Smooth muscle cell (in vitro differentiated cells): ENCODE measurements at regions not wholly inside any gene's neighbourhood (a gene's known extent, or its start where the extent isn't known, plus 50 kb on each side); places are given as distances from the start of the nearest gene placed in this dataset.

Experiments used
- DNase-seq: peaks from one replicate; lab custom pipeline; 2025; ENCODE audit not compliant: unreplicated experiment; lab: John Stamatoyannopoulos, UW
- H2AFZ ChIP-seq: fragments of 200-600 bp; sonication (generic); 2 replicates; pipeline ENCODE4 v1.6.0; 2016; ENCODE audit warnings: antibody characterized with exemption, low read depth, mild to moderate bottlenecking
- H3F3A ChIP-seq: fragments of 200-600 bp; sonication (generic); 2 replicates; pipeline ENCODE4 v1.6.0; 2017; ENCODE audit warnings: antibody characterized with exemption, low read depth
- H3K27ac ChIP-seq: fragments of 200-600 bp; sonication (generic); 2 replicates; pipeline ENCODE4 v1.5.1; 2016; ENCODE audit warnings: low read depth, mild to moderate bottlenecking
- H3K27me3 ChIP-seq: fragments of 200-600 bp; sonication (generic); 2 replicates; pipeline ENCODE4 v1.6.1; 2016; ENCODE audit warnings: low read depth, mild to moderate bottlenecking
- H3K36me3 ChIP-seq: fragments of 200-600 bp; sonication (generic); 2 replicates; pipeline ENCODE4 v1.5.1; 2016; ENCODE audit warnings: low read depth
- H3K4me1 ChIP-seq: fragments of 200-600 bp; sonication (generic); 2 replicates; pipeline ENCODE4 v1.5.1; 2016; ENCODE audit warnings: low read depth
- H3K4me2 ChIP-seq: fragments of 200-600 bp; sonication (generic); 2 replicates; pipeline ENCODE4 v1.6.0; 2016; ENCODE audit warnings: mild to moderate bottlenecking
- H3K4me3 ChIP-seq: fragments of 200-600 bp; sonication (generic); 2 replicates; pipeline ENCODE4 v1.5.1; 2016; ENCODE audit warnings: mild to moderate bottlenecking
- H3K79me2 ChIP-seq: fragments of 200-600 bp; sonication (generic); 2 replicates; pipeline ENCODE4 v1.6.0; 2016; ENCODE audit warnings: low read depth, mild to moderate bottlenecking
- H3K9ac ChIP-seq: fragments of 200-600 bp; sonication (generic); 2 replicates; pipeline ENCODE4 v1.6.0; 2016; ENCODE audit warnings: low read depth
- H3K9me3 ChIP-seq: fragments of 200-600 bp; sonication (generic); replicated peaks from 2 replicates; pipeline ENCODE4 v1.5.1; 2016; ENCODE audit warnings: low read depth
- H4K20me1 ChIP-seq: fragments of 200-600 bp; sonication (generic); 2 replicates; pipeline ENCODE4 v1.6.0; 2016; ENCODE audit warnings: low read depth
- WGBS: methylation state at CpG from one replicate; pipeline ENCODE4 v1.1.7; 2016; ENCODE audit warnings: low lambda C conversion rate; 5-methylcytosine and 5-hydroxymethylcytosine counted together
- TF ChIP-seq, protein P1 (sequence below): fragments of 200-600 bp; sonication (generic); IDR thresholded peaks from 2 replicates; pipeline ENCODE4 v1.5.1; 2017; ENCODE audit warnings: borderline replicate concordance, mild to moderate bottlenecking, antibody characterized with exemption; ENCODE audit not compliant: insufficient read depth, poor library complexity, severe bottlenecking

DNA sequence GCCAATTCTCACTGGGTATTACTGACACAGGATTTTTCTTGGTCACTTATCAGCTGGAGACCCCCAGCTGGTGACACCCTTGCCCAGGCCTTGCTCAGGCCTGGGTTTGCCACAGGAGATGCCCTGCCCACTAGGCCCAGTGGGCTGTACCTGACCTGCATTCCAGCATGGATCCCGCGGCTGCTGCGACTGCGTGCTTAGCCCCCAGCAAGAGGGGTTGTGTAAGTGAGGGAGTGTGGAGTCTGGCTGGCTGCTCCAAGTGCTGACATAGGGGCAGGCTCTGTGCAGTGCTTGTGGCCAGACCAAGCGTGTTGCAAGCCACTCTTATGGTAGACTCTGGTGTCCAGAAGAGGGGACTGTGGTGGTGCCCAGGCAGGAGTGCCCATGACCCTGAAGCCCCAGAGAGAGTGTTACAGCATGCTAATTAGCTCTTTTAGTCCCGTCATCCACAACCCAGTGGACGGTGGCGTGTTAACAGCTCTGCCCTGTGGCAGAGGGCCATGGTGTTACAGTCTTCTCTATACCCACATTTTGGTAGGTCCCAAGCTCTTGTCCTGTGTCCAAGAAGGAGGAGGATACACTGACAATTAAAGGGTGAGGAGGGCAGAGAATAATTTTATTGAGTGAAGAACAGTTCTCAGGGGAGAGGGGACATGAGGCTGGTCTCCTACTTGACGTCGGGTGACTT, 491.7 kb upstream of the MEIS1 start:
- Histone ChIP-seq H3K4me1 (no peaks in the 10 kb centered on the region), H3K27ac (no peak overlapping the region), H3K4me3 (no peak overlapping the region), H3K9ac (no peak overlapping the region), H4K20me1 (no peaks in the 10 kb centered on the region), H3K36me3 (no peaks in the 10 kb centered on the region), H3K9me3 (no peaks in the 10 kb centered on the region), H3K27me3 (no peaks in the 10 kb centered on the region), H3K79me2 (no peaks in the 10 kb centered on the region), H2AFZ (no peak overlapping the region), H3K4me2 (no peak overlapping the region), H3F3A (no peaks in the 10 kb centered on the region)
- TF ChIP-seq, protein P1, sequence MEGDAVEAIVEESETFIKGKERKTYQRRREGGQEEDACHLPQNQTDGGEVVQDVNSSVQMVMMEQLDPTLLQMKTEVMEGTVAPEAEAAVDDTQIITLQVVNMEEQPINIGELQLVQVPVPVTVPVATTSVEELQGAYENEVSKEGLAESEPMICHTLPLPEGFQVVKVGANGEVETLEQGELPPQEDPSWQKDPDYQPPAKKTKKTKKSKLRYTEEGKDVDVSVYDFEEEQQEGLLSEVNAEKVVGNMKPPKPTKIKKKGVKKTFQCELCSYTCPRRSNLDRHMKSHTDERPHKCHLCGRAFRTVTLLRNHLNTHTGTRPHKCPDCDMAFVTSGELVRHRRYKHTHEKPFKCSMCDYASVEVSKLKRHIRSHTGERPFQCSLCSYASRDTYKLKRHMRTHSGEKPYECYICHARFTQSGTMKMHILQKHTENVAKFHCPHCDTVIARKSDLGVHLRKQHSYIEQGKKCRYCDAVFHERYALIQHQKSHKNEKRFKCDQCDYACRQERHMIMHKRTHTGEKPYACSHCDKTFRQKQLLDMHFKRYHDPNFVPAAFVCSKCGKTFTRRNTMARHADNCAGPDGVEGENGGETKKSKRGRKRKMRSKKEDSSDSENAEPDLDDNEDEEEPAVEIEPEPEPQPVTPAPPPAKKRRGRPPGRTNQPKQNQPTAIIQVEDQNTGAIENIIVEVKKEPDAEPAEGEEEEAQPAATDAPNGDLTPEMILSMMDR, result no peak
- DNase-seq, result no peak
- WGBS, result 92% methylated on average over 10 of the region's 10 CpGs

DNA sequence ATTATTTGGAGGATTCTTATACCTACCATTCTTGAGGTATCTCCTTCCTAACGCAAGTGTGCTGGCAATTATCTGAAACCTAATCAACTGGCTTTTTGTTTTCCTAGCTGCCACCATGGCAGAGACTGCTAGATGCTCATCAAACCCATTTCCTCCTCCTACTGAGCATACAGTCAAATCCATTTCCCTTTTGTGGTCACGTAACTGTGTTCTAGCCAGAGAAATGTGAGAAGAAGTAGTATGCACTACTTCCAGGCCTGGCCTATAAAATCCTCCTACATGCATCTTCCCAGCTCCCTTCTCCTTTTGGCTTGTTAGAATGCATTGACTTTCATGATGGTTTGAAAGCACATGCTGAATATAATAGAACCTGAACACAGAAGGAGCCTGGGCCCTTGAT, 494.1 kb upstream of the MEIS1 start:
- H4K20me1 ChIP-seq, result no peaks in the 10 kb centered on the region
- H3K4me1 ChIP-seq, result no peaks in the 10 kb centered on the region
- no peak overlapping the region for H3K4me2 ChIP-seq
- H3K4me3 ChIP-seq, result no peak overlapping the region
- 77% methylated on average over 2 of the region's 2 CpGs for WGBS
- H3K9me3 ChIP-seq, result no peaks in the 10 kb centered on the region
- H3K27ac ChIP-seq, result no peak overlapping the region
- H3K79me2 ChIP-seq, result no peaks in the 10 kb centered on the region
- H3K36me3 ChIP-seq, result no peaks in the 10 kb centered on the region
- no peak overlapping the region for H3K9ac ChIP-seq
- no peak for DNase-seq
- no peaks in the 10 kb centered on the region for H3F3A ChIP-seq
- no peak overlapping the region for H2AFZ ChIP-seq
- TF ChIP-seq, protein P1, result no peak
- no peaks in the 10 kb centered on the region for H3K27me3 ChIP-seq

DNA sequence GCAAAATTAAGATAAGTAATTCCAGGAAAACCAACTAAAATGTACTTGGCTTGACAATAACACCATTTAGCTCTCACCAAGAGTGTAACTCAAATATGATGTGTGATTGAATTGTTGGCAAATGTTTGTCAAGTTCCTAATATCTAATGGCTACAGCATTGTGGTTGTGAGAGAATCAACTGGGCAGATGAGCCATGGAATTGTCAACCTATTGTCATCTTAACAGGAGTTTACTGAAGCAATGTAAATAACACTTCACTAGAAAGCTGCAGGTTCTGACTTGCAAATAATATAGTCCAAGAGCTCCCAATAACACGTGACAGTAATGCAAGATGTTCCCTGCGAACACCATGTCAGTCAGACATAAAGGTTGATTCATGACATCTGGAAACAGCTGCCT, 495.2 kb upstream of the MEIS1 start:
- Histone ChIP-seq H2AFZ (no peak overlapping the region), H3K9ac (no peak overlapping the region), H3K9me3 (no peaks in the 10 kb centered on the region), H3F3A (no peaks in the 10 kb centered on the region), H3K27me3 (no peaks in the 10 kb centered on the region), H3K4me1 (no peaks in the 10 kb centered on the region), H3K27ac (no peak overlapping the region), H3K4me3 (no peak overlapping the region), H3K4me2 (no peak overlapping the region), H3K79me2 (no peaks in the 10 kb centered on the region), H4K20me1 (no peaks in the 10 kb centered on the region), H3K36me3 (no peaks in the 10 kb centered on the region)
- TF ChIP-seq, protein P1, result no peak
- WGBS, result 70% methylated on average over 2 of the region's 2 CpGs
- DNase-seq, result no peak
